SKM-1 treated with dmso at 0.1 percent for 144 hours (cell line): ENCODE measurements at regions not wholly inside any gene's neighbourhood (a gene's known extent, or its start where the extent isn't known, plus 50 kb on each side); places are given as distances from the start of the nearest gene placed in this dataset.
A peak's percentile ranks its signal among the peaks of the same experiment; 100 is the strongest.
"Not testable (repeated sequence)": the region's sequence is repeated elsewhere in the genome, so short reads cannot be mapped to it uniquely, and the experiment has no call there.

Experiments used
- DNase-seq: peaks from one replicate; lab custom pipeline; 2025; ENCODE audit not compliant: unreplicated experiment; lab: John Stamatoyannopoulos, UW

GRCh38 chr22:44578110-44578457 is 80.1 kb upstream of the RTL6 start:
- DNase-seq: no peak

- no peak for DNase-seq
Observed at GRCh38 chr22:44577391-44578109, 79.5 kb upstream of the RTL6 start.

GRCh38 chr22:44576311-44577260 is 78.6 kb upstream of the RTL6 start:
- no peak for DNase-seq

GRCh38 chr22:44575381-44576268 is 77.6 kb upstream of the RTL6 start:
- no peak for DNase-seq

- no peak for DNase-seq
Observed at GRCh38 chr22:44574640-44575380, 76.8 kb upstream of the RTL6 start.

GRCh38 chr22:44574057-44574639 is 76.1 kb upstream of the RTL6 start:
- DNase-seq: no peak

- DNase-seq: no peak
Observed at GRCh38 chr22:44573451-44573850, 75.4 kb upstream of the RTL6 start.

GRCh38 chr22:44572414-44573207 is 74.6 kb upstream of the RTL6 start:
- no peak for DNase-seq

GRCh38 chr22:44571566-44572413 is 73.8 kb upstream of the RTL6 start:
- no peak for DNase-seq

GRCh38 chr22:44570476-44571445 is 72.7 kb upstream of the RTL6 start:
- DNase-seq: no peak

GRCh38 chr22:44569561-44569991 is 71.5 kb upstream of the RTL6 start:
- DNase-seq: no peak

GRCh38 chr22:44567846-44568493 is 69.9 kb upstream of the RTL6 start:
- DNase-seq: peak; percentile 9

GRCh38 chr22:44567378-44567841 is 69.4 kb upstream of the RTL6 start:
- DNase-seq: not testable (repeated sequence)

GRCh38 chr22:44566911-44567310 is 68.9 kb upstream of the RTL6 start:
- no peak for DNase-seq

GRCh38 chr22:44562651-44563050 is 64.6 kb upstream of the RTL6 start:
- not testable (repeated sequence) for DNase-seq

- DNase-seq: no peak
Observed at GRCh38 chr22:44561139-44561840, 63.3 kb upstream of the RTL6 start.
